IMR-90 (cell line): ENCODE measurements at regions not wholly inside any gene's neighbourhood (a gene's known extent, or its start where the extent isn't known, plus 50 kb on each side); places are given as distances from the start of the nearest gene placed in this dataset.

Experiments
- ATAC-seq: fragments of 200-7000 bp; cut with Tn5 transposase; 2 replicates; pipeline ENCODE4 v1.9.1; 2020; ENCODE audit warnings: low read depth, mild to moderate bottlenecking, moderate library complexity
- BruUV-seq: library from RNA; stranded (reverse); fragments of 400-500 nt; replicated peaks from 2 replicates; lab custom pipeline; 2021; lab: Mats Ljungman, UMichigan
- CTCF ChIA-PET: fragments of 300-600 bp; formaldehyde crosslinking; extraction: SDS; loops from one replicate; lab custom pipeline; 2021; ENCODE audit warnings: antibody characterized with exemption; lab: Yijun Ruan, JAX
- POLR2A ChIA-PET: fragments of 300-600 bp; sonication (Branson Sonifier 250); formaldehyde crosslinking; loops from one replicate; lab custom pipeline; 2022; ENCODE audit warnings: antibody characterized with exemption; ENCODE audit not compliant: unreplicated experiment; lab: Charles Lee
- DNase-seq: peaks from one replicate; pipeline ENCODE4 v3.0.0; 2013
- H2AFZ ChIP-seq: replicated peaks from 2 replicates; pipeline ENCODE3; 2013; ENCODE audit warnings: low read length, mild to moderate bottlenecking; ENCODE audit not compliant: poor library complexity
- H2AK5ac ChIP-seq: 2 replicates; pipeline ENCODE4 v1.6.1; 2013; ENCODE audit warnings: low read depth, low read length, inconsistent platforms
- H2AK9ac ChIP-seq: replicated peaks from 2 replicates; pipeline ENCODE3; 2013; ENCODE audit warnings: mild to moderate bottlenecking, low read depth, low read length, moderate library complexity; ENCODE audit not compliant: poor library complexity
- H2BK120ac ChIP-seq: 2 replicates; pipeline ENCODE4 v1.6.1; 2013; ENCODE audit warnings: low read depth, low read length, inconsistent platforms
- H2BK15ac ChIP-seq: 3 replicates; pipeline ENCODE4 v1.6.1; 2013; ENCODE audit warnings: low read depth, low read length, inconsistent platforms
- H2BK20ac ChIP-seq: 2 replicates; pipeline ENCODE4 v1.6.1; 2013; ENCODE audit warnings: low read depth, mild to moderate bottlenecking, inconsistent platforms, low read length, moderate library complexity
- H2BK5ac ChIP-seq: 2 replicates; pipeline ENCODE4 v1.6.1; 2013; ENCODE audit warnings: mild to moderate bottlenecking, low read depth, low read length, inconsistent platforms; ENCODE audit not compliant: poor library complexity, severe bottlenecking
- H3K14ac ChIP-seq: replicated peaks from 2 replicates; pipeline ENCODE4 v1.6.1; 2013; ENCODE audit warnings: low read depth, low read length, inconsistent platforms
- H3K18ac ChIP-seq: 2 replicates; pipeline ENCODE4 v1.6.1; 2013; ENCODE audit warnings: low read depth, low read length, control low read depth
- H3K23ac ChIP-seq: 2 replicates; pipeline ENCODE4 v1.6.1; 2013; ENCODE audit warnings: low read depth, low read length, inconsistent platforms
- H3K27ac ChIP-seq: 2 replicates; pipeline ENCODE4 v1.5.1; 2013; ENCODE audit warnings: mild to moderate bottlenecking, control low read depth, low read length; ENCODE audit not compliant: insufficient read depth
- H3K27me3 ChIP-seq: 2 replicates; pipeline ENCODE4 v1.6.1; 2013; ENCODE audit warnings: low read length; ENCODE audit not compliant: control insufficient read depth, insufficient read depth
- H3K36me3 ChIP-seq: 2 replicates; pipeline ENCODE4 v1.6.1; 2013; ENCODE audit warnings: low read length, mixed read lengths; ENCODE audit not compliant: control insufficient read depth, insufficient read depth
- H3K4ac ChIP-seq: 2 replicates; pipeline ENCODE4 v1.6.1; 2013; ENCODE audit warnings: low read depth, low read length, inconsistent platforms
- H3K4me1 ChIP-seq: 2 replicates; pipeline ENCODE4 v1.6.1; 2013; ENCODE audit warnings: low read length, mixed read lengths; ENCODE audit not compliant: control insufficient read depth, insufficient read depth
- H3K4me2 ChIP-seq: 2 replicates; pipeline ENCODE4 v1.6.1; 2013; ENCODE audit warnings: low read depth, mild to moderate bottlenecking, control low read depth, low read length, moderate library complexity
- H3K4me3 ChIP-seq: 2 replicates; pipeline ENCODE4 v1.5.1; 2013; ENCODE audit warnings: low read depth, mild to moderate bottlenecking, control low read depth, low read length, moderate library complexity; ENCODE audit not compliant: insufficient read depth
- H3K56ac ChIP-seq: 2 replicates; pipeline ENCODE4 v1.6.1; 2013; ENCODE audit warnings: low read length, inconsistent platforms; ENCODE audit not compliant: insufficient read depth; ENCODE audit errors: extremely low read depth
- H3K79me1 ChIP-seq, 2 experiments: 2 replicates each; pipeline ENCODE4 v1.6.1; 2013; ENCODE audit warnings: low read length in 2 of 2, inconsistent platforms in 1 of 2, low read depth in 1 of 2
- H3K9ac ChIP-seq: 2 replicates; pipeline ENCODE4 v1.6.1; 2013; ENCODE audit warnings: low read depth, low read length, control low read depth
- H3K9me1 ChIP-seq: 2 replicates; pipeline ENCODE4 v1.6.1; 2013; ENCODE audit warnings: low read length, inconsistent platforms; ENCODE audit not compliant: insufficient read depth
- H3K9me3 ChIP-seq: 2 replicates; pipeline ENCODE4 v1.6.1; 2013; ENCODE audit warnings: low read length; ENCODE audit not compliant: control insufficient read depth, insufficient read depth
- H4K20me1 ChIP-seq: 2 replicates; pipeline ENCODE4 v1.6.1; 2013; ENCODE audit warnings: low read length, inconsistent platforms; ENCODE audit not compliant: insufficient read depth
- H4K5ac ChIP-seq: 2 replicates; pipeline ENCODE4 v1.6.1; 2013; ENCODE audit warnings: mild to moderate bottlenecking, low read depth, low read length, control low read depth
- H4K8ac ChIP-seq, 2 experiments: 2 replicates each; pipeline ENCODE4 v1.6.1; 2013; ENCODE audit warnings: low read depth in 2 of 2, low read length in 2 of 2, control low read depth in 1 of 2, inconsistent platforms in 1 of 2
- H4K91ac ChIP-seq: 2 replicates; pipeline ENCODE4 v1.6.1; 2013; ENCODE audit warnings: low read depth, low read length, inconsistent platforms; ENCODE audit not compliant: insufficient read depth
- CEBPB ChIP-seq: IDR thresholded peaks from 2 replicates; pipeline ENCODE4 v1.6.1; 2012; ENCODE audit warnings: low read depth, low read length, improper control_type of control experiment
- ELK1 ChIP-seq: fragments of 150-350 bp; IDR thresholded peaks from 2 replicates; pipeline ENCODE4 v1.6.1; 2016; ENCODE audit warnings: low read depth, mild to moderate bottlenecking, low read length, moderate library complexity, borderline replicate concordance
- FOS ChIP-seq: fragments of 150-350 bp; IDR thresholded peaks from 2 replicates; pipeline ENCODE4 v1.6.1; 2016; ENCODE audit warnings: low read depth, low read length
- NFE2L2 ChIP-seq: fragments of 150-350 bp; IDR thresholded peaks from 2 replicates; pipeline ENCODE4 v1.6.1; 2016; ENCODE audit warnings: low read depth, mild to moderate bottlenecking, low read length
- RFX5 ChIP-seq: IDR thresholded peaks from 2 replicates; pipeline ENCODE4 v1.8.0; 2012; ENCODE audit warnings: low read depth, mild to moderate bottlenecking, low read length, moderate library complexity
- SMC3 ChIP-seq: fragments of 150-350 bp; IDR thresholded peaks from 2 replicates; pipeline ENCODE4 v1.6.1; 2016; ENCODE audit warnings: low read depth, mild to moderate bottlenecking, antibody characterized with exemption, low read length, moderate library complexity
- WGBS, 2 experiments: methylation state at CpG; one replicate each; pipeline versions ENCODE4 v1.1.5 to v1.1.7; 2013; ENCODE audit warnings: missing lambda C conversion rate in 2 of 2; ENCODE audit not compliant: insufficient read length in 1 of 2; ENCODE audit errors: extremely low coverage in 2 of 2; 5-methylcytosine and 5-hydroxymethylcytosine counted together
- dilution Hi-C: fragments of 300-500 bp; cut with HindIII; formaldehyde crosslinking; loops from one replicate; pipeline ENCODE4 v1.14.3; 2018; ENCODE audit warnings: low sequenced_read_pairs; ENCODE audit not compliant: unreplicated experiment
- in situ Hi-C: fragments of 300-500 bp; cut with MboI; formaldehyde crosslinking; loops from 3 replicates; pipeline ENCODE4 v1.14.3; 2019; ENCODE audit warnings: low sequenced_read_pairs, inconsistent platforms, mixed read lengths
- intact Hi-C: fragments of 100-400 bp; cut with micrococcal nuclease; formaldehyde crosslinking; loops from 2 replicates; pipeline ENCODE4 v1.10.0; 2022
- TF ChIP-seq, protein P1 (sequence below): conservative IDR thresholded peaks from 2 replicates; pipeline ENCODE4 v1.5.1; 2012; ENCODE audit warnings: mild to moderate bottlenecking, low read depth, low read length, improper control_type of control experiment

- Histone ChIP-seq H2AFZ (no peak overlapping the region), H2AK9ac (no peak overlapping the region), H3K9ac (no peak overlapping the region), H3K4me1 (no peaks in the 10 kb centered on the region), H4K20me1 (no peaks in the 10 kb centered on the region), H3K27me3 (peaks cover 10% of the 10 kb centered on the region), H2BK5ac (no peak overlapping the region), H3K56ac (no peak overlapping the region), H4K91ac (no peak overlapping the region), H2BK120ac (no peak overlapping the region), H3K18ac (no peak overlapping the region), H3K79me1 (no peaks in the 10 kb centered on the region), H3K4me2 (no peak overlapping the region), H3K9me3 (no peaks in the 10 kb centered on the region), H4K8ac (no peak overlapping the region), H3K23ac (no peak overlapping the region), H2AK5ac (no peak overlapping the region), H3K14ac (no peak overlapping the region), H3K9me1 (no peaks in the 10 kb centered on the region), H2BK15ac (no peak overlapping the region), H3K4me3 (no peak overlapping the region), H4K5ac (no peak overlapping the region), H3K4ac (no peak overlapping the region), H3K27ac (no peak overlapping the region), H3K36me3 (no peaks in the 10 kb centered on the region), H2BK20ac (no peak overlapping the region)
- dilution Hi-C loops (no loop called here), intact Hi-C loops (loop anchor here (5.0 to 10.0 kb wide), 3 partner anchors 171 to 368 kb away; no protein-coding TSS in a partner anchor), in situ Hi-C loops (loop anchor here (25.0 kb wide), 1 partner anchor 332 kb away; no protein-coding TSS in a partner anchor)
- BruUV-seq, result no TSS peak
- ChIA-PET POLR2A (no interaction called here), CTCF (interaction anchor here (0.6 to 1.1 kb wide), 3 partner anchors 164 to 575 kb away, joined by 3 to 4 read pairs (median 3); no protein-coding TSS in a partner anchor)
- DNase-seq, result no peak
- no peak for ATAC-seq
- 20% methylated on average over 1 of the region's 5 CpGs; no CpG with 5 or more reads in 1 of the 2 experiments for WGBS, 2 experiments
- TF ChIP-seq ELK1, result no peak
- TF ChIP-seq SMC3, result no peak
- no peak for TF ChIP-seq RFX5
- TF ChIP-seq, protein P1, sequence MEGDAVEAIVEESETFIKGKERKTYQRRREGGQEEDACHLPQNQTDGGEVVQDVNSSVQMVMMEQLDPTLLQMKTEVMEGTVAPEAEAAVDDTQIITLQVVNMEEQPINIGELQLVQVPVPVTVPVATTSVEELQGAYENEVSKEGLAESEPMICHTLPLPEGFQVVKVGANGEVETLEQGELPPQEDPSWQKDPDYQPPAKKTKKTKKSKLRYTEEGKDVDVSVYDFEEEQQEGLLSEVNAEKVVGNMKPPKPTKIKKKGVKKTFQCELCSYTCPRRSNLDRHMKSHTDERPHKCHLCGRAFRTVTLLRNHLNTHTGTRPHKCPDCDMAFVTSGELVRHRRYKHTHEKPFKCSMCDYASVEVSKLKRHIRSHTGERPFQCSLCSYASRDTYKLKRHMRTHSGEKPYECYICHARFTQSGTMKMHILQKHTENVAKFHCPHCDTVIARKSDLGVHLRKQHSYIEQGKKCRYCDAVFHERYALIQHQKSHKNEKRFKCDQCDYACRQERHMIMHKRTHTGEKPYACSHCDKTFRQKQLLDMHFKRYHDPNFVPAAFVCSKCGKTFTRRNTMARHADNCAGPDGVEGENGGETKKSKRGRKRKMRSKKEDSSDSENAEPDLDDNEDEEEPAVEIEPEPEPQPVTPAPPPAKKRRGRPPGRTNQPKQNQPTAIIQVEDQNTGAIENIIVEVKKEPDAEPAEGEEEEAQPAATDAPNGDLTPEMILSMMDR, result no peak
- no peak for TF ChIP-seq NFE2L2
- no peak for TF ChIP-seq CEBPB
- no peak for TF ChIP-seq FOS
These were observed 67.7 kb downstream of the IGLL5 start for GRCh38 chr22:22955276-22955798.
